Sigmoid colon (tissue), 4 donors: ENCODE measurements at regions not wholly inside any gene's neighbourhood (a gene's known extent, or its start where the extent isn't known, plus 50 kb on each side); places are given as distances from the start of the nearest gene placed in this dataset.

Source experiments
- CTCF ChIP-seq, 4 experiments: fragments of 450-650 bp in 3 of 4; fragments of 200-600 bp in 1 of 4; IDR thresholded peaks; one replicate each; pipeline ENCODE4 v1.5.1; 2016 to 2019; ENCODE audit warnings: antibody characterized with exemption in 4 of 4, mild to moderate bottlenecking in 3 of 4, moderate library complexity in 2 of 4
- EP300 ChIP-seq, 4 donors: sonication (generic); formaldehyde crosslinking; IDR thresholded peaks; one replicate each; pipeline ENCODE4 v1.6.1; 2017; ENCODE audit warnings: antibody characterized with exemption in 4 of 4
- POLR2A ChIP-seq, 2 donors: fragments of 450-650 bp; IDR thresholded peaks; one replicate each; pipeline ENCODE4 v1.6.1; 2016; ENCODE audit warnings: antibody characterized with exemption in 2 of 2, mild to moderate bottlenecking in 2 of 2, moderate library complexity in 2 of 2
- POLR2AphosphoS5 ChIP-seq, 4 donors: sonication (generic); formaldehyde crosslinking; IDR thresholded peaks; one replicate each; pipeline ENCODE4 v1.6.1; 2017; ENCODE audit warnings: antibody characterized with exemption in 4 of 4

GRCh38 chr1:221366495-221367110 lies 375.3 kb downstream of the DUSP10 start:
- no peak for TF ChIP-seq CTCF (IDR thresholded peaks at IDR 0.05)
- TF ChIP-seq POLR2AphosphoS5 (IDR thresholded peaks at IDR 0.05): no peak
- no peak for TF ChIP-seq POLR2A (IDR thresholded peaks at IDR 0.05)
- no peak for TF ChIP-seq EP300 (IDR thresholded peaks at IDR 0.05)
